ENCODE measurements at regions not wholly inside any gene's neighbourhood (a gene's known extent, or its start where the extent isn't known, plus 50 kb on each side); places are given as distances from the start of the nearest gene placed in this dataset.
"Not testable (repeated sequence)": the region's sequence is repeated elsewhere in the genome, so short reads cannot be mapped to it uniquely, and the experiment has no call there.

GRCh38 chr2:22359071-22359672 is 1025.8 kb upstream of the KLHL29 start:
- DNase-seq (ENCODE audit: low read depth), result no peak

DNA sequence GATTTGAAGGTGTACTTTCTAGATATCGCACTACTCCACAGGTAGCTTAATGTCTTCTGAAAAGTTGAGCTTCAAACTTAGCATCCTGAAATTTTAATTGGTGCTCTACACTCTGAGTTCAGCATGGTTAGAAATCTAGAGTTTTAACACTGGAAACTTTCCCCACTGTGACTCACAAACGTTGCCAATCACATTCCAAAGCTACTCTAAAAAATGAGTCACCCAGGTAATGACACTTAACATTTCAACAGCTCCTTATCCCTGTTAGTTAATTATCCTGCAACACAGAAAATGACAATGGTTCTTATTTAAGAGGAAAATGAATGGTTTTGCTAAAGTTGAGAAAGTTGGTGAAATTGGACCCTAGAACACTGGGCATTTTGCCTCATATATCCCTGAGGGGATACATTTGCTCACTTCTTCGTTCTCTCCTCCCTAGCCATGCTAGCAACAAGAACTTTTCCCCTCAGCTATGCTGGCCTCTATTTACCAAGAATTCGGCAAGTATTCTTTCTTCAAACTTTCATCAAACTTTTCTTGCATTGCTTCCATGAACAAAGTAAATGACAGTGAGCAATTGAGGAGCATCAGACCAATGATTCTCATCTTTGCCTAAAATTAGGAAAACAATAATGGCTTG is 1024.1 kb upstream of the KLHL29 start:
- no peak for DNase-seq (ENCODE audit: low read depth)

GRCh38 chr2:22361571-22361970 is 1023.4 kb upstream of the KLHL29 start:
- DNase-seq (ENCODE audit: low read depth), result no peak

DNA sequence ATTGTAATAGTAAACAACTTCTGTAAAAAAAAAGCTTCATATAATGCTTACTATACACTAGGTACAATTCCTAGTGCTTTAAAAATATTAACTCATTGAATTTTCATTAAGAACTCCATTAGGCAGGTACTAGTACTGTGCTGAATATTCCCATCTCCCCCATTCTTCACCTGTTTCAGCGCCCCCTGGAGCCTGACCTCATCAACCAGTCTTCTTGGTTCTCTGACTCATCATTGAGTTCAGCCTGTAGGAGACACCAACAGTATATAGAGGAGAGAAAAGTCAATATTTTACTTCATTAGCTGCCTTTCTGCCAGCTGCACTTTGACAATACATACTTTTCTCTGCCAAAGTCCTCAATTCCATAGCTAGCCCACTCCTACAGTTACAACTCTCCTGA is 1009.9 kb upstream of the KLHL29 start:
- DNase-seq (ENCODE audit: low read depth), result no peak

DNA sequence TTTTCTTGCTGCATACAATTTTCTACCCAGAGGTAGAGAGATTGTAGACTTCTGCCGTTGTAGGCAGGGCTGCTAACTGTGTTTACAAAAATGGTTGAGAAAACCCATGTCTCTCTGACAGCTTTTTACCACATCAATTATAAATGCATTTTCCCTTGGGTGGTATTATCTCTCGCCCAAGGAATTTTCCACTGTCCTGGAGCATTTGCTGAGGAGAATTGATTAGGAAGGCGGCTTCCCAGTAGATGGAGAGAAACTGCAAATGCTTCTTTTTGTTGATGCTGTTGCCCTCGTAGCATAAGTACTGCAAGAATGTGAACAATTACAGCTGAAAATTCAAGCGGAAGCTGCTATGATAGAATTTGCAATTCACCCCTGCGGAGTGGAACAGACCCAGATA is 1007.7 kb upstream of the KLHL29 start:
- DNase-seq (ENCODE audit: low read depth), result no peak

DNA sequence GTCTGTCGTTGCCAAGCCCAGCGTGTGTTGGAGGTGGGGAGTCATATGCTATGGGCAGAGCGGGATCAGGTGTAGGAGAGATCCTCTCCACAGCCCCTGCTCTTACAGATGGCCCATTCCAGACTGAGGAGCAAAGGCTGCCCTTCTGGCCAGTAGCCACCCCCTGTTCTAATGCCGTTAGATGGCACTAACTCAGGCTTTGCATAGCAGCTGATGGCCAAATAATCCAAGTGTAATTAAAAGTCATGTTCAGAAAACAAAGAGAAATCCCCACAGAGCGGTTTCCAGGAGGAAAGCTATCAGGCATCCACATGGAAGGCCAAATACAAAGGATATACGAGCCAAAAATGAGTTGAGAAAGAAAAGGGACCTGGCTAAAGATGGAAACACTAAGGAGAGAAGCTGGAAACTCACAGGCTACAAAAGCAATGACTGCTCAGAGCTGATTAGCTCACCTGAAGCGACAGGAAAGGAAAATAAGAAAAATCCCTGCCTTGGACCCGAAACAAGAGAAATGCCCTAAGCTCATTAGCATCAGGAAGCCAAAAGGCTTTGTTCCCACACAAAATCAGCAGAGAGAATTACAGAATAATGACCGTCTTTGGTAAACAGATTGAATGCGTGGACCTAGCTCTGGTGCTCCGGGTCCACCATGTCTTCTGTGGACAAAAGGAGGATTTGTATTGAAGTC is 1002.4 kb upstream of the KLHL29 start:
- no peak for DNase-seq (ENCODE audit: low read depth)

GRCh38 chr2:22397847-22398246 is 987.1 kb upstream of the KLHL29 start:
- DNase-seq (ENCODE audit: low read depth), result no peak

DNA sequence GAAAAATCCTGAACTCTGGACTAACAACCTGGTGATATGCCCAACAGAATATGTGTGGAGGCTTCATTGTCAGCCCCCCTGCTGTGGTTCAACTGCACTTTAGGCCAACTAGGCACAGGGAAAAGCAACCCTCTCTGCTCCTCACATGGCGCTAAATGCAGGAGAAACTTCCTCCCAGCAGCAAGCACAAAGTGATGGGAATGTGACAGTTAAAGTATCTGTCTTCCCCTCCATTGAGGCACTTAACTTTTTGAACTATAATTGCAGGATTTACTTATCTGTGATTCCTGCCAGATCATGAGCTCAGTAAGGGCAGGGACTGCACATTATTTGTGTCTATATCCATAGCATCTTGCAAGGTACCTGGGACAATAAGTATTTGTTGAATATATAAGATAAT is 981.2 kb upstream of the KLHL29 start:
- DNase-seq (ENCODE audit: low read depth), result no peak

GRCh38 chr2:22406625-22407024 is 978.4 kb upstream of the KLHL29 start:
- DNase-seq (ENCODE audit: low read depth), result no peak

DNA sequence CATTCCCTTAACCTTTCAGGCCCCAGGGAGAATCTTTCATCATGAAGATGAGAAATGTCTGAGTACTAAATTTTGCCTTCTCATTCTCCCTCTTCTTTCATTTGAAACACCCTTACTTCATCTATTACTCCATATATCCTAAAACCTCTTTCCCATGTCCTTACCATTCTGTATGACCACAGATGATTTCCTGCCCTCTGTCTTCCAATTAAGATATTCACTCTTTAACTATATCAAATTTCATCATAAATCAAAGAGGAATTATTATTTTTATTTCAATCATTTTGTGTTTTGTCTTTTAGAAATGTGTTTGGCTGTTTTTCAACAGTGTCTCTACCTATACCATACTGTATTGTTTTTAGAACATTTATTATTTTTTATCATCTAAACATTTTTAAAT is 964.9 kb upstream of the KLHL29 start:
- no peak for DNase-seq (ENCODE audit: low read depth)

DNA sequence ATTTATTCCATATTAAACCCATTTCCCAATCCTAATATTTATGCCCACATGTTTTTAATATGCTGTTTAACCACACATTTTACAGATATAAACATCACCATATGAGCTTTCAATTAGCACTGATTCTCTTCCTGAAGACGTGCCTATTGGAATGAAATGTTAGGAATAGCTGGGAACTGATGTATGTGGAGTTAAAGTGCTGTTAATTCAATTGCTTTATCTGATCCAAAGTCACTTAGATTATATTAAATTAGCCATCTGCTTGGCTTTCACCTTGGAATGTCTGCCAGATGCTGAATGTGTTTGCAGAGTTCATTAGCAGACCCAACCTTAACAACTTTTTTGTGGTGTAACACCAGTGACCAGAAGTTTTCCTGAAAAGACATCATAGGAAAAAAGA is 942.9 kb upstream of the KLHL29 start:
- DNase-seq (ENCODE audit: low read depth), result no peak

GRCh38 chr2:22444281-22444680 is 940.7 kb upstream of the KLHL29 start:
- DNase-seq (ENCODE audit: low read depth), result no peak

- no peak for DNase-seq (ENCODE audit: low read depth)
Observed at GRCh38 chr2:22449696-22450095, 935.3 kb upstream of the KLHL29 start.

DNA sequence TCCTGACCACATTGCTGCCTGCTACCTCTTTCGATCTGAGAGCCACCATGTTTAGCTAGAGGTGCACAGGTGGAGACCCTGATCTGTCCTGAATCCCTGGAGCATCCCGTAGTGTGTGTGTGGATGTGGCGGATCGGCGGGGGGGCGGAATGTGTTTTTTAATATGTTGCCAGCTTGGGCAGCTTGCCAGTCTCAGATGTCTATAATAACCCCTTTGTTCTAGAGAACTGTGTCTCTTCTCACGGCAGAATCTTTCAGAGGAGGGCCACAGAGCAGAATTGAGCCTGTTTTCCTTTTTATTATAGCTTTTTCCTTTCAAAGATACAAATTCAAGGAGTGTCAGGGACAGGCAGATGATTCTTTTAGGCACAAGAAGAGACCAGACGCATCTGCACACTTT is 934.1 kb upstream of the KLHL29 start:
- DNase-seq (ENCODE audit: low read depth), result no peak

GRCh38 chr2:22454826-22455485 is 930.0 kb upstream of the KLHL29 start:
- DNase-seq (ENCODE audit: low read depth), result no peak

DNA sequence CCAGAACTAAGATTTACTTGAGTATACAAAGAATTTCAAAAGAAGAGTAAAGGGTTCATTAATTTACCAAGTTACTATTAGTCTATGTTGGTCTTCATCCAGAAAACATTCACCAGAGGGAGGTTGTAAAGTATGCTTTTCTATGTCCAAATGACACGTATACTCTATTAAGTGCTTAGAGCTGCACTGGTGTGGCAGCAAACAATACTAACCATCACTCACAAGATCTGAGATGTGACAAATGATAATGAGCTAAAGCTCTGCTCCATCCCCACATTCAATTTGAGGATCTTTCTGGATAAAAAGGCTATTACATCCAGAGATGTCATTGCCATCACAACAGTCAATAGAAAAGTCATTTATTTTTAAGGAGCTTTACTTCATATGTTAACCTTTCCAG is 926.5 kb upstream of the KLHL29 start:
- no peak for DNase-seq (ENCODE audit: low read depth)

DNA sequence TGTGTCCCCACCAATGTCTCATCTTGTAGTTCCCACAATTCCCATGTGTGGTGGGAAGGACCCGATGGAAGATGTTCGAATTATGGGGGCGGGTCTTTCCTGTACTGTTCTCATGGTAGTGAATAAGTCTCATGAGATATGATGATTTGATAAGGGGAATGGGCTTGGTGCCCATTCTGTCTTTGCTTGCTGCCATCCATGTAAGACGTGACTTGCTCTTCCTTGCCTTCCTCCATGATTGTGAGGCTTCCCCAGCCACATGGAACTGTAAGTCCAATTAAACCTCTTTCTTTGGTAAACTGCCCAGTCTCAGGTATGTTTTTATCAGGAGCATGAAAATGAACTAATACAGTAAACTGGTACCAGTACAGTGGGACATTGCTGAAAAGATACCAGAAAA is 909.9 kb upstream of the KLHL29 start:
- not testable (repeated sequence) for DNase-seq (ENCODE audit: low read depth)

DNA sequence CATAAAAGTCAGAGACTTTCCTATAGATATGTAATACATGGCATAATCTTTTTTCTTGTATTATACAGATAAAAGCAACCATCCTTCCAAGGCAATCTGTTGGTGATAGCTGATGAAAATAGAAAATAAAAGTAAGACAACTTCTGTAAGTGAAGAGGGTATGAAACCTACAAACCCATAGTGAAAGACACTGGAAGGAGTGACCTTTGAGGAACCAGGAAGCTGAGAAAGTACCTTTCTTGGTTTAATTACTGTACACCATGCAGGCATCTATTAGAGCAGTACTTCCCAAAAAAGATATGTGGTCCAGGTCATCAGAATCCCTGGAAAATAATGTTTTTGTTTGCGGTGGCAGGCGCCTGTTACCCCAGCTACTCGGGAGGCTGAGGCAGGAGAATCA is 906.6 kb upstream of the KLHL29 start:
- DNase-seq (ENCODE audit: low read depth), result no peak

- DNase-seq (ENCODE audit: low read depth), result no peak
Observed at GRCh38 chr2:22481486-22482259, 903.3 kb upstream of the KLHL29 start.

- DNase-seq (ENCODE audit: low read depth), result no peak
Observed at GRCh38 chr2:22483036-22483435, 901.9 kb upstream of the KLHL29 start.

- DNase-seq (ENCODE audit: low read depth), result no peak
Observed at GRCh38 chr2:22485486-22485885, 899.5 kb upstream of the KLHL29 start.

DNA sequence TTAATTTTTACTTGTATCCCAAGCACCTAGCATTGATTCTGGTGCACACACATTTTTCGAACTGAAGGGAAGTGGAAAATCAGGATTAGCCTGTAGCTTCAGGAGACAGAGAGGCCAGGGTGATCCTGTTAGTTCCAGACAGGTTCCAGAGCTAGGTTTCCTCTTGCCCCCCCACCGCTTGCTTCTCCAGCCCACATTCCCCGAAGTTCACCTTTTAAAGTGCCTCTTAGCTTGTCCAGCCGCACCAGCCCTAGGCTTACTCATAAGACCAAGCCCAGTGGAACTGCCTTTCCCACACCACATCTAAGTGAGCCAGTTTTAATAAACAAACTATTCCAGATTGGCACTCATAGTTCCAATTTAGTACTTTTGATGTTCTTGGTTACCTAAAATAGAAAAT is 898.6 kb upstream of the KLHL29 start:
- DNase-seq (ENCODE audit: low read depth), result no peak
